Stimulated activated CD4-positive, alpha-beta T cell treated with anti-CD3 and anti-CD28 coated beads, Interleukin-15, amount 100 ng/mL, for 48 hours (primary cell): ENCODE measurements at regions not wholly inside any gene's neighbourhood (a gene's known extent, or its start where the extent isn't known, plus 50 kb on each side); places are given as distances from the start of the nearest gene placed in this dataset.
"Not testable (repeated sequence)": the region's sequence is repeated elsewhere in the genome, so short reads cannot be mapped to it uniquely, and the experiment has no call there.

Experiments used
- DNase-seq, 2 donors: peaks; one replicate each; pipeline ENCODE4 v3.0.0-alpha.2; 2020; ENCODE audit warnings: low read depth in 2 of 2

GRCh38 chr11:42974510-42975179 is 337.2 kb upstream of the API5 start:
- DNase-seq = no peak

GRCh38 chr11:42975180-42975529 is 336.6 kb upstream of the API5 start:
- DNase-seq = no peak

GRCh38 chr11:42976636-42977217 is 335.1 kb upstream of the API5 start:
- DNase-seq = no peak

GRCh38 chr11:42992594-42992993 is 319.2 kb upstream of the API5 start:
- no peak for DNase-seq

- no peak for DNase-seq
Measured at GRCh38 chr11:42996421-42997307, 315.1 kb upstream of the API5 start.

GRCh38 chr11:43004879-43005278 is 306.9 kb upstream of the API5 start:
- DNase-seq = not testable (repeated sequence)

- no peak for DNase-seq
Measured at GRCh38 chr11:43010042-43010441, 301.8 kb upstream of the API5 start.

- no peak for DNase-seq
Measured at GRCh38 chr11:43012606-43013005, 299.2 kb upstream of the API5 start.

- no peak for DNase-seq
Measured at GRCh38 chr11:43021466-43021865, 290.3 kb upstream of the API5 start.

- no peak for DNase-seq
Measured at GRCh38 chr11:43034341-43034740, 277.5 kb upstream of the API5 start.

GRCh38 chr11:43035086-43035485 is 276.7 kb upstream of the API5 start:
- no peak for DNase-seq

- no peak for DNase-seq
Measured at GRCh38 chr11:43053638-43054412, 258.0 kb upstream of the API5 start.

GRCh38 chr11:43067681-43068080 is 244.1 kb upstream of the API5 start:
- DNase-seq = no peak

GRCh38 chr11:43071338-43071737 is 240.5 kb upstream of the API5 start:
- no peak for DNase-seq

GRCh38 chr11:43072096-43072495 is 239.7 kb upstream of the API5 start:
- no peak for DNase-seq

GRCh38 chr11:43072911-43073310 is 238.9 kb upstream of the API5 start:
- no peak for DNase-seq

GRCh38 chr11:43074810-43075209 is 237.0 kb upstream of the API5 start:
- DNase-seq = no peak

- no peak for DNase-seq
Measured at GRCh38 chr11:43101113-43101512, 210.7 kb upstream of the API5 start.

GRCh38 chr11:43116071-43116470 is 195.7 kb upstream of the API5 start:
- DNase-seq = no peak

- DNase-seq = no peak
Measured at GRCh38 chr11:43119275-43119970, 192.4 kb upstream of the API5 start.

GRCh38 chr11:43122546-43122945 is 189.2 kb upstream of the API5 start:
- no peak for DNase-seq

- no peak for DNase-seq
Measured at GRCh38 chr11:43123443-43123842, 188.4 kb upstream of the API5 start.
